GM21717 (cell line): ENCODE measurements at regions not wholly inside any gene's neighbourhood (a gene's known extent, or its start where the extent isn't known, plus 50 kb on each side); places are given as distances from the start of the nearest gene placed in this dataset.
"Not testable (repeated sequence)": the region's sequence is repeated elsewhere in the genome, so short reads cannot be mapped to it uniquely, and the experiment has no call there.

Source experiments
- ATAC-seq: cut with Tn5 transposase; IDR thresholded peaks from one replicate; pipeline ENCODE4 v1.9.1; 2021; ENCODE audit warnings: mild to moderate bottlenecking, moderate library complexity; ENCODE audit not compliant: unreplicated experiment

GRCh38 chr2:155913356-155913755 is 419.2 kb downstream of the NR4A2 start:
- ATAC-seq: no peak

- no peak for ATAC-seq
Measured at GRCh38 chr2:155908567-155908966, 424.0 kb downstream of the NR4A2 start.

GRCh38 chr2:155907211-155907610 is 425.3 kb downstream of the NR4A2 start:
- ATAC-seq: no peak

- no peak for ATAC-seq
Measured at GRCh38 chr2:155905657-155906056, 426.9 kb downstream of the NR4A2 start.

- ATAC-seq: no peak
Measured at GRCh38 chr2:155904720-155905119, 427.8 kb downstream of the NR4A2 start.

- ATAC-seq: no peak
Measured at GRCh38 chr2:155902635-155903034, 429.9 kb downstream of the NR4A2 start.

- no peak for ATAC-seq
Measured at GRCh38 chr2:155895016-155895415, 437.5 kb downstream of the NR4A2 start.

- not testable (repeated sequence) for ATAC-seq
Measured at GRCh38 chr2:155880382-155880781, 452.1 kb downstream of the NR4A2 start.

- not testable (repeated sequence) for ATAC-seq
Measured at GRCh38 chr2:155879900-155880299, 452.6 kb downstream of the NR4A2 start.

GRCh38 chr2:155872396-155872795 is 460.1 kb downstream of the NR4A2 start:
- ATAC-seq: no peak

- no peak for ATAC-seq
Measured at GRCh38 chr2:155871940-155872339, 460.6 kb downstream of the NR4A2 start.

- no peak for ATAC-seq
Measured at GRCh38 chr2:155867564-155867963, 465.0 kb downstream of the NR4A2 start.

GRCh38 chr2:155866477-155866876 is 466.0 kb downstream of the NR4A2 start:
- ATAC-seq: no peak

- no peak for ATAC-seq
Measured at GRCh38 chr2:155852156-155852555, 480.4 kb downstream of the NR4A2 start.

- peak; percentile 56 for ATAC-seq
Measured at GRCh38 chr2:155846259-155846658, 486.3 kb downstream of the NR4A2 start.

- ATAC-seq: no peak
Measured at GRCh38 chr2:155844461-155844860, 488.1 kb downstream of the NR4A2 start.

- ATAC-seq: no peak
Measured at GRCh38 chr2:155842103-155842502, 490.4 kb downstream of the NR4A2 start.

- ATAC-seq: no peak
Measured at GRCh38 chr2:155841442-155841841, 491.1 kb downstream of the NR4A2 start.

- no peak for ATAC-seq
Measured at GRCh38 chr2:155840661-155841060, 491.9 kb downstream of the NR4A2 start.

GRCh38 chr2:155839991-155840390 is 492.5 kb downstream of the NR4A2 start:
- no peak for ATAC-seq

GRCh38 chr2:155839436-155839835 is 493.1 kb downstream of the NR4A2 start:
- no peak for ATAC-seq

GRCh38 chr2:155836439-155836838 is 496.1 kb downstream of the NR4A2 start:
- ATAC-seq: no peak

GRCh38 chr2:155830817-155831579 is 501.5 kb downstream of the NR4A2 start:
- no peak for ATAC-seq
